Tibial artery (tissue), 4 donors: ENCODE measurements at regions not wholly inside any gene's neighbourhood (a gene's known extent, or its start where the extent isn't known, plus 50 kb on each side); places are given as distances from the start of the nearest gene placed in this dataset.
"Not testable (repeated sequence)": the region's sequence is repeated elsewhere in the genome, so short reads cannot be mapped to it uniquely, and the experiment has no call there.

Experiments used
- DNase-seq, 2 donors: peaks; one replicate each; pipeline ENCODE4 v3.0.0-alpha.2; 2019
- H3K27ac ChIP-seq, 2 donors: fragments of 200-600 bp; sonication (generic) in 1 of 2; 1 replicate in 1 of 2; 2 replicates in 1 of 2; pipeline ENCODE4 v1.5.1; 2018 to 2019; ENCODE audit warnings: mild to moderate bottlenecking in 1 of 2
- H3K27me3 ChIP-seq, 2 donors: fragments of 200-600 bp; sonication (generic) in 1 of 2; one replicate each; pipeline versions ENCODE4 v1.5.1 to v1.6.0; 2016 to 2019
- H3K36me3 ChIP-seq, 3 donors: fragments of 200-600 bp; sonication (generic) in 2 of 3; one replicate each; pipeline ENCODE4 v1.5.1; 2016 to 2019; ENCODE audit warnings: mild to moderate bottlenecking in 2 of 3
- H3K4me1 ChIP-seq, 4 donors: fragments of 200-600 bp; sonication (generic) in 2 of 4; 1 replicate in 3 of 4; 2 replicates in 1 of 4; pipeline ENCODE4 v1.5.1; 2016 to 2019
- H3K4me3 ChIP-seq, 2 donors: fragments of 200-600 bp; sonication (generic) in 1 of 2; 1 replicate in 1 of 2; 2 replicates in 1 of 2; pipeline ENCODE4 v1.5.1; 2018 to 2019; ENCODE audit warnings: mild to moderate bottlenecking in 2 of 2
- H3K9me3 ChIP-seq, 3 donors: fragments of 200-600 bp; sonication (generic) in 1 of 3; one replicate each; pipeline ENCODE4 v1.5.1; 2016 to 2019
- CTCF ChIP-seq, 2 experiments: fragments of 200-600 bp in 1 of 2; fragments of 450-650 bp in 1 of 2; IDR thresholded peaks; one replicate each; pipeline ENCODE4 v1.5.1; 2017 to 2019; ENCODE audit warnings: antibody characterized with exemption in 2 of 2, mild to moderate bottlenecking in 1 of 2, moderate library complexity in 1 of 2
- intact Hi-C: fragments of 100-400 bp; cut with DNase I; formaldehyde crosslinking; loops from one replicate; pipeline ENCODE4 v1.15.0; 2023; ENCODE audit warnings: low total_unique reads

- Histone ChIP-seq H3K27me3 (no peaks in the 10 kb centered on the region), H3K4me1 (peaks cover 0 to 12% (median 4%) of the 10 kb centered on the region in 4 donors), H3K9me3 (no peaks in the 10 kb centered on the region), H3K36me3 (no peaks in the 10 kb centered on the region), H3K27ac (no peak overlapping the region), H3K4me3 (no peak overlapping the region)
- no peak for TF ChIP-seq CTCF (IDR thresholded peaks at IDR 0.05)
- no peak for DNase-seq
- intact Hi-C loops, result no loop called here
Measured at GRCh38 chr11:36743039-36743438, 145.0 kb upstream of the RAG2 start.

- H3K27me3 ChIP-seq, result no peaks in the 10 kb centered on the region
- intact Hi-C loops, result no loop called here
- H3K36me3 ChIP-seq, result no peaks in the 10 kb centered on the region
- peaks cover 0 to 12% (median 4%) of the 10 kb centered on the region in 4 donors for H3K4me1 ChIP-seq
- no peak for DNase-seq
- H3K4me3 ChIP-seq, result no peak overlapping the region
- TF ChIP-seq CTCF (IDR thresholded peaks at IDR 0.05), result no peak
- H3K27ac ChIP-seq, result no peak overlapping the region
- no peaks in the 10 kb centered on the region for H3K9me3 ChIP-seq
Measured at GRCh38 chr11:36741515-36741914, 143.5 kb upstream of the RAG2 start.

GRCh38 chr11:36738292-36738861 is 140.3 kb upstream of the RAG2 start:
- Histone ChIP-seq H3K27ac (no peak overlapping the region), H3K4me3 (no peak overlapping the region), H3K9me3 (no peaks in the 10 kb centered on the region), H3K27me3 (no peaks in the 10 kb centered on the region), H3K36me3 (no peaks in the 10 kb centered on the region), H3K4me1 (no peaks in the 10 kb centered on the region)
- no peak for TF ChIP-seq CTCF (IDR thresholded peaks at IDR 0.05)
- intact Hi-C loops, result no loop called here
- no peak for DNase-seq

GRCh38 chr11:36736103-36736502 is 138.1 kb upstream of the RAG2 start:
- H3K27ac ChIP-seq, result no peak overlapping the region
- H3K36me3 ChIP-seq, result no peaks in the 10 kb centered on the region
- H3K27me3 ChIP-seq, result no peaks in the 10 kb centered on the region
- TF ChIP-seq CTCF (IDR thresholded peaks at IDR 0.05), result no peak
- H3K4me3 ChIP-seq, result no peak overlapping the region
- no peaks in the 10 kb centered on the region for H3K4me1 ChIP-seq
- intact Hi-C loops, result no loop called here
- DNase-seq, result no peak
- no peaks in the 10 kb centered on the region for H3K9me3 ChIP-seq

GRCh38 chr11:36733721-36734120 is 135.7 kb upstream of the RAG2 start:
- intact Hi-C loops, H3K4me1 ChIP-seq, H3K36me3 ChIP-seq, H3K27ac ChIP-seq, H3K4me3 ChIP-seq, H3K27me3 ChIP-seq, H3K9me3 ChIP-seq, DNase-seq: not testable (repeated sequence)

- no peak for TF ChIP-seq CTCF (IDR thresholded peaks at IDR 0.05)
- Histone ChIP-seq H3K27me3 (peaks cover 0 to 3% of the 10 kb centered on the region in 2 donors), H3K4me3 (no peak overlapping the region), H3K9me3 (no peaks in the 10 kb centered on the region), H3K4me1 (no peaks in the 10 kb centered on the region), H3K36me3 (no peaks in the 10 kb centered on the region), H3K27ac (no peak overlapping the region)
- no peak for DNase-seq
- intact Hi-C loops, result no loop called here
Measured at GRCh38 chr11:36730761-36731160, 132.7 kb upstream of the RAG2 start.
